ENCODE measurements at regions not wholly inside any gene's neighbourhood (a gene's known extent, or its start where the extent isn't known, plus 50 kb on each side); places are given as distances from the start of the nearest gene placed in this dataset.
"Not testable (repeated sequence)": the region's sequence is repeated elsewhere in the genome, so short reads cannot be mapped to it uniquely, and the experiment has no call there.

DNA sequence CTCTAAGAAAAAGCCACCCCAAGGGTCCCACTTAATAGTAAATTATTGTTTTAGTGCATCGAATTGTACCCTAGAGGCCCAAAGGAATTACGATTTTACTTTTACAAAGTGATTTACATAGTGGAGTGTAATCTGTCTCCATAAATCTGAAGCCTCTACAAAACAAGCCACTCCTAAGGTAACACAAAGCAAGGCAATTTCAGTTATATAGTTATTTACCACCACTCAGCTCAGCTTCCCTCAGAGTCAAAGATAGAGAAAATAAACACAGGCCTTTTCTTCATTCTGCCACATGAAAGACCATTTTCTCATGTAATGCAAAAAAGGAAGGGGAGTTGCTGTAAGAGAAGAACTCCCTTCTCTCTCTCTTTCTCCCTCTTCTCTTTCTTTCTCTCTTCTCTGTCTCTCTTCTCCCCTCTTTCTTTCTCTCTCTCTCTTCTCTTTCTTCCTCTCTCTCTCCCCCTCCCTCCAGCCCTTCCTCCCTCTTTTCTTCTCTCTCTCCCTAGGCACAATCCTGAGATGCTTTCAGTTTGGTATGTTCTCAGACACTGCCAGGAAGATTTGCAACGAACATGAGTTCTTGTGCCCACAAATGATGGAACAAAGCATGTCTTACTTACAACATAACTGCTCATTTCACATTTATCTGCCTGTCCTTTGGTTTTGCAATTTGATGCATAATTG, 264.5 kb downstream of the BCL2 start:
- Mint-ChIP-seq H3K4me1 (ENCODE audit: low read depth) (peaks cover 3% of the 10 kb centered on the region), H3K36me3 (ENCODE audit: insufficient read depth) (no peaks in the 10 kb centered on the region), H3K9me3 (ENCODE audit: low read depth) (no peaks in the 10 kb centered on the region), H3K4me3 (ENCODE audit: low read depth) (no peak overlapping the region), H3K27ac (no peak overlapping the region), H3K27me3 (peaks cover 2% of the 10 kb centered on the region)
- TF ChIP-seq, protein P1, sequence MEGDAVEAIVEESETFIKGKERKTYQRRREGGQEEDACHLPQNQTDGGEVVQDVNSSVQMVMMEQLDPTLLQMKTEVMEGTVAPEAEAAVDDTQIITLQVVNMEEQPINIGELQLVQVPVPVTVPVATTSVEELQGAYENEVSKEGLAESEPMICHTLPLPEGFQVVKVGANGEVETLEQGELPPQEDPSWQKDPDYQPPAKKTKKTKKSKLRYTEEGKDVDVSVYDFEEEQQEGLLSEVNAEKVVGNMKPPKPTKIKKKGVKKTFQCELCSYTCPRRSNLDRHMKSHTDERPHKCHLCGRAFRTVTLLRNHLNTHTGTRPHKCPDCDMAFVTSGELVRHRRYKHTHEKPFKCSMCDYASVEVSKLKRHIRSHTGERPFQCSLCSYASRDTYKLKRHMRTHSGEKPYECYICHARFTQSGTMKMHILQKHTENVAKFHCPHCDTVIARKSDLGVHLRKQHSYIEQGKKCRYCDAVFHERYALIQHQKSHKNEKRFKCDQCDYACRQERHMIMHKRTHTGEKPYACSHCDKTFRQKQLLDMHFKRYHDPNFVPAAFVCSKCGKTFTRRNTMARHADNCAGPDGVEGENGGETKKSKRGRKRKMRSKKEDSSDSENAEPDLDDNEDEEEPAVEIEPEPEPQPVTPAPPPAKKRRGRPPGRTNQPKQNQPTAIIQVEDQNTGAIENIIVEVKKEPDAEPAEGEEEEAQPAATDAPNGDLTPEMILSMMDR (IDR thresholded peaks at IDR 0.05; ENCODE audit: unreplicated experiment): no peak
- DNase-seq (ENCODE audit: low spot score, unreplicated experiment): no peak

DNA sequence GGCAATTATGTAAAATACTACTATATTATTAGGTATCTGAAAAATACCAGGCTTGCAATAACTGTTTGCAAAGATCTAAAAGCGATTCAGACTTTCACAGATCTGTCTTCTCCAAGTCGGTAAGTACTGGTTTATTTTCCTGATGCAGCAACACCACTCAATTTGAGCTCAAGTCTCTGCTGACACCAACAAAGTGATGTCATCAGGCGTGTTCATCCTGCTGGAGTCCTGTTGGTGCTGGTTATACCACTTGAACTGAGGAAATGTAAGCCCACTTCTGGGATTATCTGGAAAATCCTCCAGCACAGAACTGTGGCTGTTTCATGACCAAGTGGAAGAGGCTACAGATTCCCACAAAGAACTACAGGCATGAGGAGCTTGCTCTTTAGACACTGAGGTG, 267.6 kb downstream of the BCL2 start:
- Mint-ChIP-seq H3K9me3 (ENCODE audit: low read depth) (no peaks in the 10 kb centered on the region), H3K36me3 (ENCODE audit: insufficient read depth) (no peaks in the 10 kb centered on the region), H3K27me3 (no peaks in the 10 kb centered on the region), H3K27ac (no peak overlapping the region), H3K4me1 (ENCODE audit: low read depth) (peaks cover 3% of the 10 kb centered on the region), H3K4me3 (ENCODE audit: low read depth) (no peak overlapping the region)
- TF ChIP-seq, protein P1 (IDR thresholded peaks at IDR 0.05; ENCODE audit: unreplicated experiment): no peak
- DNase-seq (ENCODE audit: low spot score, unreplicated experiment): no peak

DNA sequence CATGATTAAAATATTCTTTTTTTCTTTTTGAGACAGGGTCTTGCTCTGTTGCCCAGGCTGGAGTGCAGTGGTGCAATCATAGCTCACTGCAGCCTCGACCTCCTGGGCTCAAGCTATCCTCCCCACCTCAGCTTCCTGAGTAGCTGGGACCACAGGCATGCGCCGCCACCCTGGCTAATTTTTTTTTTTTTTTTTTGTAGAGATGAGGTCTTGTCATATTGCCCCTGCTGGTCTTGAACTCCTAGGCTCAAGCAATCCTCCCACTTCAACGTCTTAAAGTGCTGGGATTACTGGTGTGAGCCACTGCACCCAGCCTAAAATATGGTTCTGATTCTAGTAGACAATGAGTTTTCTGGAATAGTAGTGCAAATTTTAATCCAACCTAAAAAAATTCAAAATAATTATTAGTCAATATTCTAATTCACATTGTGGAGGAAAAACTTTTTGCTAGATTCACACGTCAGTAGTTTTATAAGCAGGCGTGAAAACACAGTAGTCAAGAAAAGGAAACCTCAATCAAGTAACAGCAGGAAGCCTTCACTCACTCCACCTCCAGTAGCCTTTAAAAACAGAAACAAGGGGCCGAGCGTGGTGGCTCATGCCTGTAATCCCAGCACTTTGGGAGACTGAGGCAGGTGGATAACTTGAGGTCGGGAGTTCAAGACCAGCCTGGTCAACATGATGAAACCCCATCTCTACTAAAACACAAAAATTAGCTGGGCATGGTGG, 268.7 kb downstream of the BCL2 start:
- H3K27me3 Mint-ChIP-seq; DNase-seq (ENCODE audit: low spot score, unreplicated experiment); H3K4me1 Mint-ChIP-seq (ENCODE audit: low read depth); H3K9me3 Mint-ChIP-seq (ENCODE audit: low read depth); H3K36me3 Mint-ChIP-seq (ENCODE audit: insufficient read depth); H3K27ac Mint-ChIP-seq; H3K4me3 Mint-ChIP-seq (ENCODE audit: low read depth): not testable (repeated sequence)

DNA sequence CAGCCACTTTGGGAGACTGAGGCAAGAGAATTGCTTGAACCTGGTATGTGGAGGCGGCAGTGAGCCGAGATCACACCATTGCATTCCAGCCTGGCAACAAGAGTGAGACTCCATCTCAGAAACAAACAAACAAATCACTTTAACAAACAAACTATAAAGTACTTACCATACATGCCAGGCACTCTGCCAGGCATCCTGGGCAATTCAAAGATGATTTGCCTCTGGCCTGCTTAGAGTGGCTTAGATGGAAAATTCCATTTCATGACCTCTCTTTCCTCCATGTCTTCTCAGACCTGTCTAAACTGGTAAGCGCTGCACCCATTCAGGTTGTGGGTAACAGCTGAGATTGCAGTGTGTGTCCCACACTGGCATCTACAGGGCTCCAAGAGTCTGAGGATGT, 273.2 kb downstream of the BCL2 start:
- peaks cover 5% of the 10 kb centered on the region for H3K27me3 Mint-ChIP-seq
- no peak overlapping the region for H3K4me3 Mint-ChIP-seq (ENCODE audit: low read depth)
- DNase-seq (ENCODE audit: low spot score, unreplicated experiment): no peak
- TF ChIP-seq, protein P1 (IDR thresholded peaks at IDR 0.05; ENCODE audit: unreplicated experiment): no peak
- no peaks in the 10 kb centered on the region for H3K36me3 Mint-ChIP-seq (ENCODE audit: insufficient read depth)
- H3K27ac Mint-ChIP-seq: no peak overlapping the region
- no peaks in the 10 kb centered on the region for H3K9me3 Mint-ChIP-seq (ENCODE audit: low read depth)
- no peaks in the 10 kb centered on the region for H3K4me1 Mint-ChIP-seq (ENCODE audit: low read depth)

DNA sequence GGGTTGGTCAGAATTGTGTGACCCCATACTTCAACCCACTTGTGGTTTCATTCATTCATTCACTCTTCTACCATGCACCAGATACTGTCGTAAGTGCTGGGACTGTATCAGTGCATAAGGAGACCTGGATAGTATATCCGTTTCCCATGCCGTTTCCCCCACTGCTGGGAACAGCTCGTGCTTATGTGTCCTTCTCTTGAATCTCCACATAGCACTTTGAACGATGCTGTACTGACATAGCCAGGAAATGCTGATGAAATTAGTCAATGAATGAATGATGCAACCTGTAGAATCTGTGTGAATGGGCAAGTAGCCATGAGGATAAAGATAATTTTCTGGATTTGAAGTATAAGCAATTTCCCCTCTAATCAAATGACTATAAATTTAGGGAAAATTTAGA, 276.1 kb downstream of the BCL2 start:
- H3K9me3 Mint-ChIP-seq (ENCODE audit: low read depth): no peaks in the 10 kb centered on the region
- no peaks in the 10 kb centered on the region for H3K36me3 Mint-ChIP-seq (ENCODE audit: insufficient read depth)
- no peak overlapping the region for H3K27ac Mint-ChIP-seq
- peaks cover 5% of the 10 kb centered on the region for H3K27me3 Mint-ChIP-seq
- TF ChIP-seq, protein P1 (IDR thresholded peaks at IDR 0.05; ENCODE audit: unreplicated experiment): no peak
- no peak overlapping the region for H3K4me3 Mint-ChIP-seq (ENCODE audit: low read depth)
- H3K4me1 Mint-ChIP-seq (ENCODE audit: low read depth): no peaks in the 10 kb centered on the region
- DNase-seq (ENCODE audit: low spot score, unreplicated experiment): no peak

DNA sequence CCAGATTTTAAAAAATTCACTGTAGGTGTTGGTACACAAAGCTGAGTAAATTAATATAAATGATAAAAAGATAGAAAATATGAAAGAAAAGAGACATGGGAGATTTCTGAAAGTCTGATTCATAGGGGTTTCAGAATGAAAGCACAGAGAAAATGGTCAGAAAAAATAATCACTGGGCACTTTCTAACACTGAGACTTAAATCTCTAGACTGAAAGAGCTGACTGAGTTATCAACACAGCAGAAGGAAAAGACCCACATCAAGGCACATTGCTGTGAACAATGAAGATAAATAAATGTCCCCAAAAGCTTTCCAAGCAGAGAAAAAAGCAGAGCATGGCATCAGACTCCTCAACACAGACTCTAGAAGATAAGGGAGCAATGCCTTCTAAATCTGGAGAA, 277.2 kb downstream of the BCL2 start:
- Mint-ChIP-seq H3K9me3 (ENCODE audit: low read depth) (no peaks in the 10 kb centered on the region), H3K36me3 (ENCODE audit: insufficient read depth) (no peaks in the 10 kb centered on the region), H3K4me1 (ENCODE audit: low read depth) (no peaks in the 10 kb centered on the region), H3K4me3 (ENCODE audit: low read depth) (no peak overlapping the region), H3K27ac (no peak overlapping the region), H3K27me3 (peaks cover 5% of the 10 kb centered on the region)
- TF ChIP-seq, protein P1 (IDR thresholded peaks at IDR 0.05; ENCODE audit: unreplicated experiment): no peak
- no peak for DNase-seq (ENCODE audit: low spot score, unreplicated experiment)

All from progenitor cell of endocrine pancreas (in vitro differentiated cells).